H1 (cell line): ENCODE measurements at regions not wholly inside any gene's neighbourhood (a gene's known extent, or its start where the extent isn't known, plus 50 kb on each side); places are given as distances from the start of the nearest gene placed in this dataset.

ENCODE experiments used
- CTCF ChIA-PET: fragments of 300-600 bp; sonication (Branson Sonifier 250); formaldehyde crosslinking; loops from one replicate; lab custom pipeline; 2021; ENCODE audit not compliant: partially characterized antibody; lab: Charles Lee
- POLR2A ChIA-PET: fragments of 300-600 bp; sonication (Branson Sonifier 250); formaldehyde crosslinking; loops from one replicate; lab custom pipeline; 2021; ENCODE audit warnings: inconsistent platforms; ENCODE audit not compliant: partially characterized antibody; lab: Charles Lee
- DNase-seq, 2 experiments: peaks; one replicate each; pipeline versions ENCODE4 v3.0.0 to v3.0.0-alpha.2; 2010 to 2022; ENCODE audit warnings: low spot score in 2 of 2, low read depth in 1 of 2, mixed read lengths in 1 of 2
- FAIRE-seq: peaks from 2 replicates; lab custom pipeline; 2011; peaks lifted over from hg19 to GRCh38; lab: Jason Lieb, UNC
- H2AFZ ChIP-seq: 2 replicates; pipeline ENCODE4 v1.8.1; 2012; ENCODE audit warnings: low read length, inconsistent platforms
- H2AK5ac ChIP-seq: 2 replicates; pipeline ENCODE4 v1.6.1; 2013; ENCODE audit warnings: low read depth, low read length
- H2BK120ac ChIP-seq: replicated peaks from 2 replicates; pipeline ENCODE3; 2013; ENCODE audit warnings: low read depth, low read length, inconsistent platforms
- H2BK12ac ChIP-seq: 2 replicates; pipeline ENCODE4 v1.6.1; 2013; ENCODE audit warnings: low read depth, low read length
- H2BK15ac ChIP-seq: 2 replicates; pipeline ENCODE4 v1.6.1; 2013; ENCODE audit warnings: low read length
- H2BK20ac ChIP-seq: 2 replicates; pipeline ENCODE4 v1.6.1; 2013; ENCODE audit warnings: low read length
- H2BK5ac ChIP-seq: 2 replicates; pipeline ENCODE4 v1.6.1; 2013; ENCODE audit warnings: low read depth, low read length
- H3K14ac ChIP-seq: 2 replicates; pipeline ENCODE4 v1.6.1; 2013; ENCODE audit warnings: inconsistent platforms; ENCODE audit not compliant: insufficient read length
- H3K18ac ChIP-seq: 2 replicates; pipeline ENCODE4 v1.6.1; 2013; ENCODE audit warnings: low read length; ENCODE audit errors: extremely low read depth
- H3K23ac ChIP-seq: 2 replicates; pipeline ENCODE4 v1.6.1; 2013; ENCODE audit warnings: inconsistent platforms; ENCODE audit not compliant: insufficient read length
- H3K23me2 ChIP-seq: 2 replicates; pipeline ENCODE4 v1.6.1; 2013; ENCODE audit warnings: low read depth, low read length
- H3K27ac ChIP-seq: 2 replicates; pipeline ENCODE4 v1.6.1; 2011; ENCODE audit warnings: low read depth, low read length, inconsistent platforms
- H3K27me3 ChIP-seq, 4 experiments: replicated peaks in 1 of 4; 1 replicate in 1 of 4; 2 replicates in 3 of 4; pipeline versions ENCODE4 v1.6.1 to v1.8.1; 2011 to 2013; ENCODE audit warnings: low read length in 3 of 4, mild to moderate bottlenecking in 3 of 4, inconsistent platforms in 2 of 4, mixed read lengths in 2 of 4, moderate library complexity in 1 of 4; ENCODE audit not compliant: control insufficient read depth in 3 of 4, insufficient read depth in 3 of 4; ENCODE audit errors: extremely low read depth in 1 of 4
- H3K36me3 ChIP-seq, 4 experiments: 2 replicates each; pipeline versions ENCODE4 v1.6.1 to v1.8.1; 2011 to 2013; ENCODE audit warnings: mild to moderate bottlenecking in 4 of 4, low read length in 3 of 4, moderate library complexity in 2 of 4, control low read depth in 1 of 4, inconsistent platforms in 1 of 4; ENCODE audit not compliant: insufficient read depth in 4 of 4, control insufficient read depth in 2 of 4
- H3K4ac ChIP-seq: replicated peaks from 2 replicates; pipeline ENCODE3; 2013; ENCODE audit warnings: low read length, low read depth, mixed read lengths, inconsistent platforms; ENCODE audit not compliant: insufficient read length
- H3K4me1 ChIP-seq, 4 experiments: replicated peaks in 1 of 4; 1 replicate in 1 of 4; 2 replicates in 3 of 4; pipeline versions ENCODE4 v1.6.1 to v1.8.1; 2011 to 2013; ENCODE audit warnings: low read length in 3 of 4, inconsistent platforms in 2 of 4, mixed read lengths in 1 of 4; ENCODE audit not compliant: insufficient read depth in 4 of 4, control insufficient read depth in 3 of 4
- H3K4me2 ChIP-seq, 2 experiments: 2 replicates each; pipeline versions ENCODE4 v1.6.1 to v1.8.1; 2011 to 2013; ENCODE audit warnings: low read depth in 2 of 2, low read length in 2 of 2, control low read depth in 1 of 2, inconsistent platforms in 1 of 2, mild to moderate bottlenecking in 1 of 2; ENCODE audit not compliant: insufficient read depth in 1 of 2
- H3K4me3 ChIP-seq, 4 experiments: fragments of 200-600, 300-600 bp in 1 of 4; sonication (generic), shearing (Covaris generic), sonication (Bioruptor Twin) in 1 of 4; 2 replicates each; pipeline versions ENCODE4 v1.5.1 to v1.8.1; 2011 to 2016; ENCODE audit warnings: low read length in 4 of 4, low read depth in 3 of 4, control low read depth in 2 of 4, inconsistent platforms in 2 of 4, mild to moderate bottlenecking in 2 of 4, mixed read lengths in 1 of 4, moderate library complexity in 1 of 4; ENCODE audit not compliant: insufficient read depth in 2 of 4; ENCODE audit errors: extremely low read depth in 1 of 4
- H3K56ac ChIP-seq: replicated peaks from 2 replicates; pipeline ENCODE3; 2013; ENCODE audit warnings: low read depth, mild to moderate bottlenecking, mixed read lengths, low read length, inconsistent platforms; ENCODE audit not compliant: insufficient read length
- H3K79me1 ChIP-seq: 2 replicates; pipeline ENCODE4 v1.6.1; 2013; ENCODE audit warnings: low read depth, low read length, control low read depth
- H3K79me2 ChIP-seq, 2 experiments: 2 replicates each; pipeline versions ENCODE4 v1.6.1 to v1.8.1; 2012 to 2013; ENCODE audit warnings: low read length in 2 of 2, mild to moderate bottlenecking in 2 of 2, inconsistent platforms in 1 of 2; ENCODE audit not compliant: insufficient read depth in 2 of 2, control insufficient read depth in 1 of 2
- H3K9ac ChIP-seq, 4 experiments: replicated peaks in 1 of 4; 1 replicate in 1 of 4; 2 replicates in 3 of 4; pipeline versions ENCODE4 v1.6.1 to v1.8.1; 2011 to 2013; ENCODE audit warnings: low read depth in 3 of 4, low read length in 3 of 4, control low read depth in 2 of 4, mild to moderate bottlenecking in 2 of 4, moderate library complexity in 2 of 4, inconsistent platforms in 1 of 4; ENCODE audit errors: extremely low read depth in 1 of 4
- H3K9me3 ChIP-seq, 2 experiments: 2 replicates each; pipeline versions ENCODE4 v1.6.1 to v1.8.1; 2012 to 2013; ENCODE audit warnings: mild to moderate bottlenecking in 2 of 2, moderate library complexity in 2 of 2, control low read depth in 1 of 2, inconsistent platforms in 1 of 2, low read depth in 1 of 2, low read length in 1 of 2, mixed read lengths in 1 of 2; ENCODE audit not compliant: insufficient read depth in 2 of 2
- H4K20me1 ChIP-seq, 2 experiments: replicated peaks in 1 of 2; 2 replicates each; pipeline versions ENCODE3 to v1.8.1; 2011 to 2013; ENCODE audit warnings: inconsistent platforms in 2 of 2, low read length in 2 of 2, mild to moderate bottlenecking in 1 of 2; ENCODE audit not compliant: insufficient read depth in 2 of 2, control insufficient read depth in 1 of 2
- H4K5ac ChIP-seq: 2 replicates; pipeline ENCODE4 v1.6.1; 2013; ENCODE audit warnings: low read length, low read depth, mixed read lengths, inconsistent platforms; ENCODE audit not compliant: insufficient read length
- H4K8ac ChIP-seq: 2 replicates; pipeline ENCODE4 v1.8.0; 2013; ENCODE audit warnings: mild to moderate bottlenecking, moderate library complexity, low read length, inconsistent platforms; ENCODE audit not compliant: insufficient read depth; ENCODE audit errors: extremely low read depth
- H4K91ac ChIP-seq: replicated peaks from 2 replicates; pipeline ENCODE3; 2013; ENCODE audit warnings: low read length, mixed read lengths, inconsistent platforms; ENCODE audit not compliant: insufficient read length
- CREB1 ChIP-seq: IDR thresholded peaks from 2 replicates; pipeline ENCODE4 v1.6.1; 2012; ENCODE audit warnings: inconsistent platforms
- EP300 ChIP-seq, 2 experiments: IDR thresholded peaks; 1 replicate in 1 of 2; 2 replicates in 1 of 2; pipeline ENCODE4 v1.6.1; 2011 to 2012; ENCODE audit warnings: low read depth in 2 of 2, low read length in 2 of 2, mild to moderate bottlenecking in 2 of 2, borderline replicate concordance in 1 of 2, inconsistent platforms in 1 of 2, moderate library complexity in 1 of 2
- JUND ChIP-seq: IDR thresholded peaks from 2 replicates; pipeline ENCODE4 v1.6.1; 2011; ENCODE audit warnings: mild to moderate bottlenecking, improper control_type of control experiment, low read length
- KDM1A ChIP-seq: fragments of 200-600, 300-600 bp; sonication (generic); IDR thresholded peaks from 2 replicates; pipeline ENCODE4 v1.7.1; 2016; ENCODE audit warnings: mild to moderate bottlenecking, low read length, borderline replicate concordance
- PHF8 ChIP-seq: fragments of 200-600 bp; sonication (generic); conservative IDR thresholded peaks from 2 replicates; pipeline ENCODE4 v1.7.1; 2012; ENCODE audit warnings: low read depth, mild to moderate bottlenecking, inconsistent platforms, low read length, moderate library complexity
- POLR2A ChIP-seq, 2 experiments: IDR thresholded peaks; 1 replicate in 1 of 2; 2 replicates in 1 of 2; pipeline ENCODE4 v1.6.1; 2011; ENCODE audit warnings: low read depth in 2 of 2, low read length in 2 of 2, mild to moderate bottlenecking in 2 of 2; ENCODE audit errors: control extremely low read depth in 1 of 2
- RBBP5 ChIP-seq: IDR thresholded peaks from 2 replicates; pipeline ENCODE4 v1.7.1; 2012; ENCODE audit warnings: low read depth, mild to moderate bottlenecking, inconsistent platforms, low read length, moderate library complexity, borderline replicate concordance
- SP2 ChIP-seq: IDR thresholded peaks from 2 replicates; pipeline ENCODE4 v1.6.1; 2012; ENCODE audit warnings: mild to moderate bottlenecking, low read length, inconsistent platforms
- SRF ChIP-seq: IDR thresholded peaks from 2 replicates; pipeline ENCODE4 v1.6.1; 2011; ENCODE audit warnings: mild to moderate bottlenecking, low read depth, low read length, moderate library complexity
- TAF7 ChIP-seq: optimal IDR thresholded peaks from 2 replicates; pipeline ENCODE3; 2011; ENCODE audit warnings: low read depth, mild to moderate bottlenecking, inconsistent platforms, low read length, moderate library complexity, borderline replicate concordance
- ZNF274 ChIP-seq: IDR thresholded peaks from 2 replicates; pipeline ENCODE4 v1.7.0; 2012; ENCODE audit warnings: low read length, borderline replicate concordance; ENCODE audit errors: extremely low read depth
- WGBS, 2 experiments: shearing (Covaris generic) in 1 of 2; methylation state at CpG; one replicate each; pipeline versions ENCODE4 v1.1.6 to v1.1.7; 2013 to 2015; ENCODE audit warnings: low lambda C conversion rate in 2 of 2, mixed read lengths in 2 of 2, inconsistent platforms in 1 of 2, low coverage in 1 of 2, missing lambda C conversion rate in 1 of 2; ENCODE audit not compliant: insufficient replicate concordance in 2 of 2, insufficient coverage in 1 of 2, insufficient read length in 1 of 2; ENCODE audit errors: extremely low coverage in 1 of 2, missing lambda C conversion rate in 1 of 2; 5-methylcytosine and 5-hydroxymethylcytosine counted together
- TF ChIP-seq, protein P1 (sequence below): IDR thresholded peaks from 2 replicates; pipeline ENCODE4 v1.6.1; 2012; ENCODE audit warnings: inconsistent platforms

DNA sequence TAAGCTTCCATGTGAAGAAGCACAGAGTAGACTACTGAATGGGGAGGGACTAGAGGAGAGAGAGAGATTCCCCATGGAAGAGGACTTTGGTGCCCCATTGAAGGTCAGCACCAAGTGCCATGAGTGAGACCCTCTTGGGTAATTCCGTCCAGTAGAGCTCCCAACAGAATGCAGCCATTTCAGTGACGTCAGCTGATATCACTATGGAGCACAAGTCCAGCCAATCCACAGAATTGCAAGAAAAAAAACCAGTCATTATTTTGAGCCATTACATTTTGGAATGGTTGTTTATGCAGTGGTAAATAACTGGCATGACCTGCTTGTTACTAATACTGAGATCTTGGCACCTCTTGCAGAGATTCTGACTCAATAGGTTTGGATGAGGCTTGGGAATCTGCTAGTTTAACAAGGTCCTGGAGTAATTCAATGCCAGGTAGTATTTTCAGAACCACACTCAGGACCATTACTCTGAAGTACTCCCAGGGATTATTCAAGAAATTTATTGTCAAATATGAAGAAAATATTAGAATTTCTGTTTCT is 52.6 kb upstream of the SP8 start:
- CTCF ChIA-PET: interaction anchor here (0.6 to 1.1 kb wide), 2 partner anchors 49 to 238 kb away, joined by 3 read pairs; no protein-coding TSS in a partner anchor
- Histone ChIP-seq H4K8ac (no peak overlapping the region), H2BK12ac (no peak overlapping the region), H3K4me2 (no peak overlapping the region), H3K79me2 (no peaks in the 10 kb centered on the region; a peak in 1 of 4 replicates), H2BK120ac (no peak overlapping the region), H2AFZ (no peak overlapping the region), H2BK15ac (no peak overlapping the region), H4K5ac (no peak overlapping the region), H3K36me3 (no peaks in the 10 kb centered on the region), H4K91ac (no peak overlapping the region), H2AK5ac (no peak overlapping the region), H3K14ac (no peak overlapping the region), H3K27ac (no peak overlapping the region), H3K23ac (no peak overlapping the region), H4K20me1 (no peaks in the 10 kb centered on the region), H3K56ac (no peak overlapping the region), H3K27me3 (no peaks in the 10 kb centered on the region), H3K18ac (no peak overlapping the region), H3K23me2 (no peaks in the 10 kb centered on the region), H3K4me3 (no peak overlapping the region), H3K9me3 (no peaks in the 10 kb centered on the region; a peak in 1 of 4 replicates), H3K4ac (no peak overlapping the region), H3K4me1 (peaks cover 0 to 5% (median 0%) of the 10 kb centered on the region in 4 experiments; a peak in 2 of 7 replicates), H3K9ac (no peak overlapping the region), H3K79me1 (no peaks in the 10 kb centered on the region; the same call in 1 of the 2 replicates), H2BK20ac (no peak overlapping the region), H2BK5ac (no peak overlapping the region)
- DNase-seq: no peak
- POLR2A ChIA-PET: no interaction called here
- FAIRE-seq: no peak
- TF ChIP-seq POLR2A (IDR thresholded peaks at IDR 0.05; ENCODE audit: control extremely low read depth in 1 of 2, low read depth in 2 of 2, low read length in 2 of 2) (no peak), JUND (no peak), EP300 (IDR thresholded peaks at IDR 0.05; ENCODE audit: borderline replicate concordance in 1 of 2, low read depth in 2 of 2, low read length in 2 of 2) (no peak), SP2 (no peak), TAF7 (no peak), PHF8 (no peak), CREB1 (no peak), RBBP5 (no peak), SRF (no peak), KDM1A (no peak), ZNF274 (no peak)
- TF ChIP-seq, protein P1, sequence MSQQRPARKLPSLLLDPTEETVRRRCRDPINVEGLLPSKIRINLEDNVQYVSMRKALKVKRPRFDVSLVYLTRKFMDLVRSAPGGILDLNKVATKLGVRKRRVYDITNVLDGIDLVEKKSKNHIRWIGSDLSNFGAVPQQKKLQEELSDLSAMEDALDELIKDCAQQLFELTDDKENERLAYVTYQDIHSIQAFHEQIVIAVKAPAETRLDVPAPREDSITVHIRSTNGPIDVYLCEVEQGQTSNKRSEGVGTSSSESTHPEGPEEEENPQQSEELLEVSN: no peak
- WGBS, 2 experiments: 98% methylated on average over 2 of the region's 2 CpGs; no CpG with 5 or more reads in 1 of the 2 experiments
